Dermis blood vessel endothelial cell (primary cell): ENCODE measurements at regions not wholly inside any gene's neighbourhood (a gene's known extent, or its start where the extent isn't known, plus 50 kb on each side); places are given as distances from the start of the nearest gene placed in this dataset.
"Not testable (repeated sequence)": the region's sequence is repeated elsewhere in the genome, so short reads cannot be mapped to it uniquely, and the experiment has no call there.

Source experiments
- DNase-seq: peaks from one replicate; pipeline ENCODE4 v3.0.0; 2010

DNA sequence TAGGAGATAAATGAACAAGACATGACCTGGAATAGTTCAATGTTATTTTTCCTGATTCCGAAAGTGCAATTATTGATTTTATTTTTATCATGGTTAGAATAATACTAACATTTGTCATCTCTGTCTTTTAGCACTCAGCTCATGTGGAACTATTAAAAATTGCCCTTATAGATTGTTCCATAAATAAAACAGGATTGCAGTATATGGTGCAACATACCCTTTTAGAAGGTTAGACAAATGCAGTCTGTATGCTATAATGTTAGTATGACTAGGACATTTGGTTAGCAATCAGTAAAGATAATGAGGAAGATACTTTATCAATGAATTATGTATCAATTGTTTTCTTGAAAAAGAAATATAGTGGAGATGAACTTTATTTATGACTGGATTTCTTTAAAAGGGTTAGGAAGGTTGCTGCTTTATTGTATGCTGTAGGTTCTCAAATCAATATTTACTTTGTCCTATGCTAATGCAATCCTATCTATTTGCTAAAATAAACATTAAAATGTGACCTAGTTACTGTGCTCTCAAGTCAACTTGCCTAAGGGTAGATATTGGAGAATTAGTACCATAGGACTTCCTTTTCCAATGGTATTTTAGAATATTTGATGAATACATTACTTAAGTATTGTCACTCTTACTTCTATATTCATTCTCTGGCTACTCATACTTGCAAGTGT lies 348.9 kb upstream of the ISL1 start:
- DNase-seq, result no peak

DNA sequence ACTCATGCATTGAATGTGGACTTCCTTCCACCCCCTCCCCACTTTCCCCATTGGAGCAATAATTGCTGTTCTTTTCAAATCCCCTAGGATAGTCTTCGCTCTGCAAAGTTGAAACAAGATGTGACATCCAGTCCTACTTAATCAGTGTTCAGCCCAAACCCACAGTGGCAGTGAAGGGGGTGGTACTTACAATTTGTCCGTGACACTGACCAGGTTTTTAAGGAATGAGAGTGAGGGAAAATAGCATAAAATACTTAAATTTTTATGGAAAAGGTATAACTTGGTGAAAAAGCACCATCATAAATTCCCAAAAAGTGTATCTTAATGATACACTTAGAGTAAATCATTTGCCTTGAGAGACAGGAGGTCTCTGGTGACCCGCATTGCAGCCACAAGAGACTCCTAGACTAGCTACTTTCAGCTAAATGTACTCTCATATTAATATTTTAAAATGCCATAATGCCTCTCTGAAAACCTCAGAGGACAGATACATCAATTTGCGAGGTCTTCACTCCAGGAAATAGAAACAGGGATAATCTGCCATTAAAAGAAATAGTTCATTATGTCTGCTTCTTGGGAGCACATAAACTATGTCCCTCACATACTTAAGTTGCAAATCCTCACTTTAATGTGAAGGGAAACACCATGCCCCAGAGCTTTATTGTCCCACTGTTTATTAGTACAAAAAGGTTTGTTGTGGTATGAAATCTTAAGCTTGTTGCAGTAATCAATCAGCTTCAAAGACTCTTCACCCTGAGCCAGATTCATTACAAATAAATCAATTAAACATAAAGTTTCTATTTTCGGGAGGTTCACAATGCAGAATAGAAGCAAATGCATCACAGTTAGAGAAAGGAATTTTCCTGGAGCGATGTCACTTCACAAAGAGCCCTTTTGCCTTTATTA lies 343.6 kb upstream of the ISL1 start:
- DNase-seq, result no peak

DNA sequence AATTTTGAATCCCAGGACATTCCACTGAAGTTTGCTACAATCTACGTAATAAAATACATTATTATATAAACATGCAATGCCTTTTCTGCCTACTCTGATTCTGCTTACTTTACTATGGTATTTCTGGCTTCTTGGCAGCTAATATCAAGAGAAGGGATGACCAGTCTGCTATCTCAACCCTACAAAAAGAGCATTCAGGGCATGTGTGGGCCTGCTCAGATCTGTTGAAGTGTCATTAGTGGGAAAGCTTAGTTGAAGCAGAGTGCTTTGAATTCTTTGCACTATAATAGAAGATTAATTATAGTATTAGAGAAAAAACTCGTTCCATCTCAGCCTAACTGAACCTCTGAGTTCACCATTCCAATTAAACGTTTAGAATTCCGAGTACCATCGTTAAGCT lies 339.5 kb upstream of the ISL1 start:
- DNase-seq, result no peak

DNA sequence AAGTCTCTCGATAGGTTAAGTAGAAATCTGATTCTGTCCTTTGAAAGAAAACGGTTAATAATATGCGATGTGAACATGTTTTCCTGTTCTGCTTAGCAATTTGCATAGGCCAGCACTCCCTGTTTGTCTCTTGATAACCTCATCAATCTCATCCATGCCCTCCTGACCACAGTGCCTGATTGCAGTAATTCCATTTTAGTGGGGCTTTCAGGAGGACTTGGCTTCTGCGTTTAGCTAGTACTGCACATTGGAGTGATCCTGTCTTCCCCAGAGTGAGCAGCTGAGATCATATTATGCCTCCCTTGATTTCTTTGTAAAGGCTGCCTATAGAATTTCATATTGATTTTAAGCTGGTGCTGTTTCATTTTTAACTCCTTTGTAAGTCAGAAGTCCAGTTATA lies 335.9 kb upstream of the ISL1 start:
- no peak for DNase-seq

DNA sequence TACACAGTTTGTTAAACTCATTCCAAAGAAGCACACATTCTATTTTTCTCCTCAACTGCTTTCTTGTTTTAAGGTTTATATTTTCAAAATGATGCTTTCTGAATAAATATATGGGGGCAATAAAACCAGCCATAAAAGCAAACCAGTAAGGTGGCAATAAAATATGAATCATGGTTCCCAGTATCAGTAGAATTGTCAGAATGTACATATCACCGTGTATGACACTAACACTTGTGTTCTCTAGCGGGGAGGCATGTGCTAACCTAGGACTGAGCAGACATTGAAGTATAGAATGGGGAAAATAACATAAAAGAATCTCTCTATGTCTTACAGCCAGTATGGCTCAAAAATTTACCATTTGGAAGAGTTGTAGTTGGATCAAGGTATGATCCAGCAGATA lies 329.9 kb upstream of the ISL1 start:
- DNase-seq, result no peak

DNA sequence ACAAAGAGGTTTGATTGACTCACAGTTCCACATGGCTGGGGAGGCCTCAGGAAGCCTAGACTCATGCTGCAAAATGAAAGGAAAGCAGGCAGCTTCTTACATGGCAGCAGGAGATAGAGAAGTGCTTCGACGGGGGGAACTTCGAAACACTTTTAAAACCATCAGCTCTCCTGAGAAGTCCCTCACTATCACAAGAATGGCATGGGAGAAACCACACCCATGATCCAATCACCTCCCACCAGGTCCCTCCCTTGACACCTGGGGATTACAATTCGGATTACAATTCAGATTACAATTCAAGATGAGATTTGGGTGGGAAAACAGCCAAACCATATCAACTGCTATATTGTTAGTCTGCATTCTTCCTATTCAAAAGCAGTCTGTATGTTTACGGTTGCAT lies 322.3 kb upstream of the ISL1 start:
- DNase-seq, result no peak

DNA sequence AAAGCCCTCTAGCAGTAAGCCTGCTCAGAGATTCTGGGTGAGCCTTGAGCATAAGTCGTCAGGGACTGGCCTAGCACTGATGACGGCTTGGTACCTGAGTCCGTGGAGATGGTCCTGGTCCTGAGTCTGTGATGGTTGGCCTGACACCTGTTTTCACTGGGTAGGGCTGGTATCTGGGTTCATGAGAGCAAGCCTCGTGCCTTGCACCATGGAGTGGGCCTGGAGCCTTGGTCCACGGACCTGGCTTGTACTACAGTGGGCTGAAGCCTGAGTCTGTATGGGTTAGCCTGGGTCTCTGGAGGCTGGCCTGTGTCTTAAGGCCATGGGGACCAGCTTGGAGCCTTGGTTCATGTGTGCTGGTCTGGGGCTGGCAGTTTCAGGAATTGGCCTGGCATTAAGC lies 310.3 kb upstream of the ISL1 start:
- DNase-seq, result no peak

DNA sequence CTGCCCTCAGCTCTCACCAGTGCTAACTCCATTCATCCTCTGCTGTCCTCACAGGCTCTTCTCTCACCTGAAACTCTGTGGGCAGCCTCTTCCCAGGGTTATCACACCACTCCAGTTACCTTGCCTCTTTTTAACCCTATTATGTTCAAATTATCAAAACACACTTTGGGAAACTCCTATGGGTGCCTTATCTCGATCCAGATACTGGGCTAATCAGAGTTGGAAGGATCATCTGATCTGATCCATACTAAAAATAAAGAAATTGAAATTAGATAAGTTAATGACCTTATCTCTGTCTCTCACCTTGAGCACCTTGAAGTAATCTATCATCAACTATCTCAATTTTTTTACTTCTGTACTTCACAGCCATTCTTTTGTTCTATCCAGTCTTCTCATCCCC lies 300.5 kb upstream of the ISL1 start:
- DNase-seq, result no peak

DNA sequence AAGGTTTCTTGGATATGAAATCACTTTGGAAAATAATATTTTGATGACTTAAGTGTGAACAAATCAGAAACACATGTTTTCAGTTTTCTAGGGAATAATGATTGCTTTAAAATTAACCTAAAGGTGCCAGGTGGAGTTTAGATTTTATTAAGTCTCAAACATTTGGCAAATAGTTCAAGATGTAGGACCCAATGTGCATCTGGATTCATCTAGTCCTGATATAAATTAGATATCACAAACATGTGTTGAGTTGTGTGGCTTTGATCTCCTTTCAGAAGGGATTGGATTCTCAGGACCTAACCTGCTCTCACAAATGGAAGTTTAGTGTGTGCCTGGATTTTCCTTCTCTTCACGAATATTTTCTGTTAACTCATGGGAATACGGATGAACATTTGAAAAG lies 291.4 kb upstream of the ISL1 start:
- no peak for DNase-seq

DNA sequence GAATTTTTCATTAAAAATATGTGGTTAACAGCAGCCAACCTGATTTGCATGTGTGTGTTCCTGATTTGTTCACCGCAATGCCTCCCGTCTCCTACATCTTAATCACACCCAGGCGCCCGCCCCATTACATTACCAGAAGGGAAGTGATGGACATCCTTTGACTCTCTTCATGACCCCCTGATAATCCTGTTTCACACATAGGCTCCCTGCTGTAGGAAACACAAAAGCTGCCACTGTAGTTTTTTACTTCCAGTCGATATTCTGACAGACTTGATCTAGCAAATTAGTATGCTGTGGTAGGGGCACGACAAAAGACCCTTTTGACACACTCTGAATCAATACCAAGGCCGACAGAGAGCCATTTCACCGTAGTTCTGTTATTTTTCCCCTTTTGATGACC lies 287.8 kb upstream of the ISL1 start:
- no peak for DNase-seq

DNA sequence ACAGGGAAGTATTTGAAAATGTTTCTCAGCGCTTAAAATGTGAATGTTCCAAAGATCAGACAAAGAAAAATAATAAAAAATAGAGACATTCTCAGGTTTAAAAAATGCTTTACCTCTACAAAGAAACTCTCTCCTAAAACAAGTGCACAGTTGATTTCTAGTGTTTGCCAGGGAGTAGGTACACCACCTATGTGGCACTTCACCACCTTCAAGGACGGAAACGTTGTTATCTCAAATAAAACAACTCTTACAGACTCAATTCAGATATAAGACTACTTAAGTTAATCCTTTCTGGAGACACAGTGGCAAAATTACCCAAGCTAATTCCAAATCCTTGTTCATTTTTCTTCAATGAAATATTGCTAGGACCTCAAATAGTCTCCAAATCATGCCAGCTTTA lies 286.4 kb upstream of the ISL1 start:
- no peak for DNase-seq

DNA sequence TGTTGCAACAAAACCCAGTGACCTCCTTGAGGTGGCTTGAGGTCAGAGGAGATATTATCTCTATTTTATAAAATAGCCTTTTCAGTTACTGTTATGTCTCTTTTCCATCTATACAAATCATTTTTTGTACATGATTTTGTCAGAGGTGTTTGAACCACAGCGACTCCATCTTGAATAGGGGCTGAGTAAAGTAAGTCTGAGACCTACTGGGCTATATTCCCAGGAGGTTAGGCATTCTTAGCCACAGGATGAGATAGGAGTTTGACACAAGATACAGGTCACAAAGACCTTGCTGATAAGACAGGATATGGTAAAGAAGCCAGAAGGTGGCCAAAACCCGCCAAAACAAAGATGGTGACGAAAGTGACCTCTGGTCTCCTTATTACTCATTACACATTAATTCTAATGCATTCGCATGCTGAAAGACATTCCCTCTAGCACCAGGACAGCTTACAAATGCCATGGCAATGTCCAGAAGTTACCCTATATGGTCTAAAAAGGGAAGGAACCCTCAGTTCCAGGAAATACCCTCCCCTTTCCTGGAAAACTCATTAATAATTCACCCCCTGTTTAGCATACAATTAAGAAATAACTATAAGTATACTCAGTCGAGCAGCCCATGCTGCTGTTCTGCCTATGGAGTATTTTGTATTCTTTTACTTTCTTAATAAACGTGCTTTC lies 283.9 kb upstream of the ISL1 start:
- DNase-seq, result no peak

DNA sequence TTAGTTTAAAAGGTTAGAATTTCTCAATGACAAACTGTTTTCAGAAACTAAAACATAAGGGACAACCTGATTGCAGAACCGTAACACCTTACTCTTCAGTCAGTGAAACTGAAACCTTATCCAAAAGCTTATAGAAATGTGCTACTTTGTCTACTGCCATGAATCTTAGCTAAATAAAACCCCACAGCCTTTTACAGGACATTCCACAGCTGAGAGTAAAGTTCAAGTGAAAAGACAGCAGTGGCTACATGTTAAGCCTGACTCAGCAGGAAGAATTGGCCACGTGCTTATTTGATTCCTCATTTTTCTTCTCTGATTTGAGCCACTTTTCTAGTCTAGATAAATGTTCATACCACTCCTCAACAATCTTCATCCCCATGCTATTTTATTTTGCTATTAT lies 278.7 kb upstream of the ISL1 start:
- no peak for DNase-seq

DNA sequence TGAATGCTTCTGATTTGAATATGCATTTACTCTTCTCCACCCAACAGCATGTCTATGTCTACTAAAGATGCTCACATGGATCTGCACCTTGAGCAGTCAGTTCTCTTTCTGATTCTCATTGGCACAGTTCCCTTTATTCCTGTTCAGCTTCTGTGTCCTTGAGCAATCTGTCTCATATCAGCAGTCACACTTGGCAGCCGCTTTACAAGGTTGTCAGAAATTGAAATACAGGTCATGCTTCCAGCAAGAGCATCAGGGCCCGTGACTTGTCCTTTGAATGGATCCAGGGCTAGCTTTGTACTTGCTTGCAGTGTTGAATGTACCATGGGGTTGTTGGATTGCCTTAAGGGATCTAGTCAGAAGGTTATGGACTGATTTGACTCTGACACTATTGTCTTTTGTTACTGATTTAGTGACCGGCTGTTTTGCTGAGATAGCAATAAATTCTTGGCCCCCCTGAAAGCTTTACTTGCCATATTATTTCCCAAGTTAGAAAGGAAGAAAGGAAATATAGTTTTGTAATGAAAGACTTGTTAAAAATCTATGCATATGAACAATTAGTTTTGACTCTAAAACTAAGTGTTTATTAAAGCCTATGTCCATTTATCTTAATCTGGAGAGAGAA lies 273.4 kb upstream of the ISL1 start:
- DNase-seq, result no peak

DNA sequence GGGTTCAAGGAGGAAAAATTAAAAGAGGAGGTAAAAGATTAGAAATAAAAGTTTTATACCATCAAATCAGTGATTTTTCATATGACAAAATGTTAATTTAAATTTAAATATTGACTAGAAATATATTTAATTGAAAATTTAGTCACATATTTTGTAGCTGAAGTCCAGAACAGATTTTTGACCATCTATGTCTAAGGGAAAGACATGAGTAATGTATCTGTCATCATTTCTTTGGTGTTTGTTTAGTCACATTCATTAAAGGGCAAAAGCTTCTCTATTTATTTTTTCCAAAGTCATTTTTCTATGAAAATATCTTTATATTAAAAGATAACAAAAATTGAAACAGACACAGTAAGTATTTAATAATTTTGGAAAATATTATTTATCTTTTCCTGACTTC lies 252.0 kb upstream of the ISL1 start:
- DNase-seq, result no peak

DNA sequence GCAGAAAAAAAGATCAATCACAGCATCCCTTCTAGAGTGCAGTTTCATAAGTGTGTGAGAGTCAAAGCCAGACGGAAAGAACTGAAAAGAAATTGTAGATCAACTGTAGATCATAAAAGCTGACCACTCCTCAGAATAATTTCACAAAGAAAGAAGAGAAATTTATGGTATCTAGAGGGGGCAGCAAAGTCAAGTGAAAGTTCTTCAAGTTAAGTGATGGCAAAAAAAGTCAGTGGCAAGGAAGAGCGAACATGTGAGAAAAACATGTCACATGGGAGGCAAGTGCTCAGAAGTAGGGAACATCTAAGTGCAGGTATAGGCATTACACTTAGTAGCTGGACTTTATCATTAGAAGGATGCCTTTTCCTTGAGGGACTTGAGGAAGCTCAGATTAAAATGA lies 245.1 kb upstream of the ISL1 start:
- DNase-seq, result no peak

DNA sequence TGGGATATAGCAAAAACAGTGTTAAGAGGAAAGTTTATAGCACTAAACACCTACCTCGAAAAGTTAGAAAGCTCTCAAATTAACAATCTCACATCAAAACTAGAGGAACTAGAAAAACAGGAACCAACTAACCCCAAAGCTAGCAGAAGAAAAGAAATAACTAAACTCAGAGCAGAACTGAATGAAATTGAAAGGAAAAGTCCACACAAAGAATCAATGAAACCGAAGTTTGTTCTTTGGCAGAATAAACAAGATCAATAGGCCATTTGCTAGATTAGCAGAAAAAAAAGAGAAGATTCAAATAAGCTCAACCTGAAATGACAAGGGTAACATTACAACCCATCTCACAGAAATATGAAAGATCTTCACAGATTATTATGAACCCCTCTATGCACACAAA lies 234.8 kb upstream of the ISL1 start:
- no peak for DNase-seq

DNA sequence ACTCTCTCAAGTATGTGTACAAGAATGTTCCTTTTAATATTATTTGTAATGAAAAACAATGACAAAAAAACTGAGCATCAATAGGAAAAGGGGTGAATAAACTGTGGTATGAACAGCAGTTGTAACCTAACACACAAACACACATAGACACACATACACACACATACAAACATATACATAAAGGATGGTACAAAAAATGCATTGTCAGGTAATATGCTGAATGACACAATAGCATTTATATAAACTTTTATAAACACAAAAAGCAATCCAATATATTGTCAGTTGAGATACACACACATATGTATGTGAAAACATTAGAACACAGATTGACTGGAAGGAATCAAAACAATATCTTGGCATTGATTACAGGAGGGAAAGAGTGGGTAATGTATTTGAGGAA lies 227.0 kb upstream of the ISL1 start:
- DNase-seq, result no peak

DNA sequence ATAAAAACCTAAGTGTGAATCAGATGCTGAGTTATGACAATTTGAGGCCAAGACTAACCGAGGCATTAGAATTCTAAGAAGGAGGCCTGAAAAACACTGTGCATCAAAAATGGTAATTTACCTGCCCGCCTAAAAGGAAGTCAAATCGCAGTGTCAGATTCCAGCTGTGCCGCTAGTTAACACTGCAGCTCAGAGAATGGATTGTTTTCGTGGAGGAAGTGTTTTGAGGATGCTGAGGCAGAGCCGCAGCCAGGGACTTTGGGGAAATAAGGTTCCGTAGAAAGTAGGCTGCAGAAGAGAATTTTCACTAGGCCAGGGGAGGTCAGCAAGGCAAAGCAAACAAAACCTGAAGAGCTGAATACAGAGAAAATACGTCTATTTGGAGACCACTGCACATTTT lies 226.4 kb upstream of the ISL1 start:
- DNase-seq, result no peak

DNA sequence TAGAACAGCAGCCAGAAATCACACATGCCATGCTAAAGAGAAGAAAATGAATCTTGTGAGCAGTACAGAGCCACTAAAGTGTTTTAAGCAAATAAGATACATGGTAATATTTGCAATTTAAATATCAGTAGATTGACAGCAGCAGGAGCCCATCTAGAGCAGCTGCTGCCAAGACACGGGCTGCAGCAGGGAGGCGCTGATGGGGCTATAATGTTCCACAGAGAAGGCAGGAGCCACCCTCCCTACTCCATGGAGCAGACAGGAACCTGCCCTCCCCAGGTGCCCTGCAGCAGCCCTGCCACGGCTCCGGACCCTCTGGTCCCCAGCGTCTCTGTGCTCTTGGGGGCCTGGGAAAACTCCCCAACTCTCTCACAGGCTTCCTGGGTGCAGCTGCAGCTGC lies 224.1 kb upstream of the ISL1 start:
- DNase-seq, result no peak

DNA sequence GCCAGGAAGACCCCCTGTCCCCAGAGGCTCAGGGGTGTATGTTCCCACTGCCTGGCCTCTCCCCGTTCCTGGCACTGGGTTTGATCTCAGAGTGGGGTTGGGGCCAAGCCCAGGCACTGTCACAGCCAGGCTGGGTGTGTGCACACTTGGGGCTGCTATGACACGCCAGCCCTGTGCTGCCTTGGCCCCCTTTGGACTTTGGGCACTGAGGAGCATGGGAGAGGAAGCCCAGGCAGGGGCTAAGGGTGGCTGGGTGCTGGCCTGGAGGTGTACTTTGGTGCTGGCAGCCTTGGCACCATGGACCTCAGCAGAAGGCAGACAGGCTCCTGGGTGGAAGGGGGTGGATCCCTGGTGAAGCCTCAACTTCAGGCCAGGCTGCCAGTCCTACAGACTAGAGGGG lies 223.6 kb upstream of the ISL1 start:
- no peak for DNase-seq

DNA sequence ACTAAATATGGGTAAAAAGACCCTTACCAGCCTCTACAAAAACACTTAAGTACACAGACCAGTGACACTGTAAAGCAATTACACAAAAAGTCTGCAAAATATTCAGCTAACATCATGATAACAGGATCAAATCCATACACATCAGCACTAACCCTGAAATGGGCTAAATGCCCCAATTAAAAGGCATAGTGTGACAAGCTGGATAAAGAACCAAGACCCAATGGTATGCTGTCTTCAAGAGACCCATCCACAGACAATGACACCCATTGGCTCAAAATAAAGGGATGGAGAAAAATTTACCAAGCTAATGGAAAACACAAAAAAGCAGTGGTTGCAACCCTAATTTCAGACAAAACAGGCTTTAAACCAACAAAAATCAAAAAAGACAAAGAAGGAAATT lies 221.0 kb upstream of the ISL1 start:
- no peak for DNase-seq

DNA sequence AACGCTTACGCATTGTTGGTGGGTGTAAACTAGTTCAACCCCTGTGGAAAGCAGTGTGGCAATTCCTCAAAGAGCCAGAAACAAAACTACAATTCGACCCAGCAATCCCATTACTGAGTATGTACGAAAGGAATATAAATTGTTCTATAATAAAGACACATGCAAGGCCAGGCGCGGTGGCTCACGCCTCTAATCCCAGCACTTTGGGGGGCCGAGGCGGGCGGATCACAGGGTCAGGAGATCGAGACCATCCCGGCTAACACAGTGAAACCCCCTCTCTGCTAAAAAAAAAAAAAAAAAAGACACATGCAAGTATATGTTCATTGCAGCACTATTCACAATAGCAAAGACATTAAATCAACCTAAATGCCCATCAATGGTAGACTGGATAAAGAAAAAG lies 217.6 kb upstream of the ISL1 start:
- DNase-seq, result not testable (repeated sequence)
